Osteocyte (in vitro differentiated cells): ENCODE measurements at regions not wholly inside any gene's neighbourhood (a gene's known extent, or its start where the extent isn't known, plus 50 kb on each side); places are given as distances from the start of the nearest gene placed in this dataset.

Experiments used
- DNase-seq: peaks from one replicate; pipeline ENCODE4 v3.0.0; 2021; ENCODE audit warnings: mixed read lengths; ENCODE audit not compliant: unreplicated experiment; ENCODE audit errors: extremely low spot score
- H3K27ac Mint-ChIP-seq: one replicate; pipeline ENCODE4 v1.8.0; 2021; ENCODE audit warnings: mild to moderate bottlenecking, mixed read lengths; ENCODE audit not compliant: unreplicated experiment
- H3K27me3 Mint-ChIP-seq: one replicate; pipeline ENCODE4 v1.8.0; 2021; ENCODE audit warnings: mixed read lengths; ENCODE audit not compliant: unreplicated experiment
- H3K36me3 Mint-ChIP-seq: one replicate; pipeline ENCODE4 v1.8.0; 2021; ENCODE audit warnings: mixed read lengths; ENCODE audit not compliant: unreplicated experiment
- H3K4me1 Mint-ChIP-seq: one replicate; pipeline ENCODE4 v1.8.0; 2021; ENCODE audit warnings: mixed read lengths; ENCODE audit not compliant: unreplicated experiment
- H3K4me3 Mint-ChIP-seq: one replicate; pipeline ENCODE4 v1.8.0; 2021; ENCODE audit warnings: mild to moderate bottlenecking, moderate library complexity, mixed read lengths; ENCODE audit not compliant: unreplicated experiment
- H3K9me3 Mint-ChIP-seq: one replicate; pipeline ENCODE4 v1.8.0; 2021; ENCODE audit warnings: mixed read lengths; ENCODE audit not compliant: unreplicated experiment
- CTCF ChIP-seq: fragments of 200-600 bp; sonication (generic); IDR thresholded peaks from 2 replicates; pipeline ENCODE4 v1.5.0; 2021; ENCODE audit warnings: antibody characterized with exemption, mild to moderate bottlenecking, moderate library complexity

DNA sequence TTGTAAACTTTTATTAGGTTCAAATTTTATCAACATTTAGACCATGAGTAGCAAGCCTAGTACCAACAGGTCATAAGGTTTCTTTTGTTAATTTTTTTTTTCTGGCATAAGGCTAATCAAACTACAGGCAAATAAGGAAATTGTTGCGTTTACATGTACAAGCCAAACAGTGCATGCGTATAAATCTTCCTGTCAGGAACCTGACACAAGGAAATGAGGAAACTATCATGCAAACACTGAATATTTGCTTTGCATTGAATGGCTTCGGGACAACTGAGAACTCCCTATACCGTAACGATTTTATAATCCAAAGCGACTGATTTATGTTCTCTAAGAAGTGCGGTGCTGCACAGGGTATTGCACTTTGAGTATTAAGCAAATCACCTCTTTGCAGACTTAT lies 133.0 kb upstream of the TRPC4 start:
- no peak for TF ChIP-seq CTCF
- Mint-ChIP-seq H3K27ac (no peak overlapping the region), H3K4me3 (no peak overlapping the region), H3K4me1 (no peaks in the 10 kb centered on the region), H3K36me3 (no peaks in the 10 kb centered on the region), H3K27me3 (no peaks in the 10 kb centered on the region), H3K9me3 (no peaks in the 10 kb centered on the region)
- DNase-seq = no peak

GRCh38 chr13:37997641-37998040 lies 128.1 kb upstream of the TRPC4 start:
- Mint-ChIP-seq H3K27me3 (no peaks in the 10 kb centered on the region), H3K27ac (no peak overlapping the region), H3K4me1 (no peaks in the 10 kb centered on the region), H3K4me3 (no peak overlapping the region), H3K9me3 (no peaks in the 10 kb centered on the region), H3K36me3 (no peaks in the 10 kb centered on the region)
- DNase-seq = no peak
- no peak for TF ChIP-seq CTCF

- Mint-ChIP-seq H3K9me3 (no peaks in the 10 kb centered on the region), H3K4me1 (no peaks in the 10 kb centered on the region), H3K27me3 (no peaks in the 10 kb centered on the region), H3K36me3 (no peaks in the 10 kb centered on the region), H3K27ac (no peak overlapping the region), H3K4me3 (no peak overlapping the region)
- DNase-seq = no peak
- TF ChIP-seq CTCF = no peak
Observed at GRCh38 chr13:37995092-37995491, 125.5 kb upstream of the TRPC4 start.

- no peak overlapping the region for H3K4me3 Mint-ChIP-seq
- no peaks in the 10 kb centered on the region for H3K27me3 Mint-ChIP-seq
- no peaks in the 10 kb centered on the region for H3K9me3 Mint-ChIP-seq
- H3K27ac Mint-ChIP-seq = no peak overlapping the region
- DNase-seq = no peak
- TF ChIP-seq CTCF = no peak
- H3K4me1 Mint-ChIP-seq = no peaks in the 10 kb centered on the region
- no peaks in the 10 kb centered on the region for H3K36me3 Mint-ChIP-seq
Observed at GRCh38 chr13:37986811-37987210, 117.2 kb upstream of the TRPC4 start.

DNA sequence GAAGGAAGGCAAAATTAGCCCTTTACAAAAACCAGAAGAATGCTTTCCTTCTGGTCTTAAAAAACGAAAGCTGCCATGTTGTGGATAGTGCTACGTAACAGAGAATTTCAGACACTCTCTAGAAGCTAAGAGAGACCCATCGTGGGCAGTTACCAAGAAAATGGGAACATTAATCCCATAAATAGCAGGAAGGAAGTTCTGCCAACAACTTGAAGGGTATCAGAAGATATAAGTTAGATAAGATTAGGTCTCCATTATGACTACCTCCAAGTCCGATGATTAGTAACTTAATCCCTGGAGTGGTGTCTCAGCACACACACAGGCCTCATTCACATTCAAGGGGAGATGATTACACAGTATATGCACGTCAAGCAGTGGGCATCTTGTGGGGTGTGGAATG lies 115.7 kb upstream of the TRPC4 start:
- DNase-seq = no peak

More for the DNA sequence above, 115.7 kb upstream of the TRPC4 start:
- Mint-ChIP-seq H3K9me3 (no peaks in the 10 kb centered on the region), H3K27ac (no peak overlapping the region), H3K4me3 (no peak overlapping the region), H3K27me3 (no peaks in the 10 kb centered on the region), H3K36me3 (no peaks in the 10 kb centered on the region), H3K4me1 (no peaks in the 10 kb centered on the region)
- no peak for TF ChIP-seq CTCF
